Neuronal stem cell (in vitro differentiated cells): ENCODE measurements at regions not wholly inside any gene's neighbourhood (a gene's known extent, or its start where the extent isn't known, plus 50 kb on each side); places are given as distances from the start of the nearest gene placed in this dataset.

ENCODE experiments used
- DNase-seq: peaks from one replicate; pipeline ENCODE4 v3.0.0-alpha.2; 2013; ENCODE audit warnings: low spot score
- H2AFZ ChIP-seq: one replicate; pipeline ENCODE4 v1.6.1; 2013; ENCODE audit warnings: mild to moderate bottlenecking, low read length, inconsistent platforms
- H2AK5ac ChIP-seq: 2 replicates; pipeline ENCODE4 v1.6.1; 2013; ENCODE audit warnings: low read depth, mild to moderate bottlenecking, inconsistent platforms, low read length, moderate library complexity, mixed read lengths
- H2BK120ac ChIP-seq: 2 replicates; pipeline ENCODE4 v1.6.1; 2013; ENCODE audit warnings: low read depth, mild to moderate bottlenecking, inconsistent platforms, low read length, moderate library complexity, mixed read lengths
- H2BK12ac ChIP-seq: one replicate; pipeline ENCODE4 v1.6.1; 2013; ENCODE audit warnings: low read length, inconsistent platforms
- H2BK15ac ChIP-seq: 2 replicates; pipeline ENCODE4 v1.6.1; 2013; ENCODE audit warnings: mild to moderate bottlenecking, low read length, inconsistent platforms, mixed read lengths
- H2BK5ac ChIP-seq: one replicate; pipeline ENCODE4 v1.6.1; 2013; ENCODE audit warnings: inconsistent platforms, mild to moderate bottlenecking, low read length, moderate library complexity
- H3K14ac ChIP-seq: one replicate; pipeline ENCODE4 v1.6.1; 2013; ENCODE audit warnings: low read length, inconsistent platforms
- H3K18ac ChIP-seq: 2 replicates; pipeline ENCODE4 v1.6.1; 2013; ENCODE audit warnings: low read length, inconsistent platforms
- H3K23ac ChIP-seq: 2 replicates; pipeline ENCODE4 v1.6.1; 2013; ENCODE audit warnings: low read depth, mild to moderate bottlenecking, mixed read lengths, low read length, inconsistent platforms; ENCODE audit not compliant: poor library complexity
- H3K27ac ChIP-seq: replicated peaks from 3 replicates; pipeline ENCODE4 v1.5.1; 2013; ENCODE audit warnings: low read length, inconsistent platforms
- H3K27me3 ChIP-seq, 3 experiments: 2 replicates each; pipeline ENCODE4 v1.6.1; 2013; ENCODE audit warnings: low read length in 3 of 3, mild to moderate bottlenecking in 2 of 3, inconsistent platforms in 1 of 3, low read depth in 1 of 3, mixed read lengths in 1 of 3, moderate library complexity in 1 of 3; ENCODE audit not compliant: control insufficient read depth in 3 of 3, insufficient read depth in 3 of 3
- H3K36me3 ChIP-seq, 2 donors: replicated peaks in 1 of 2; 2 replicates each; pipeline ENCODE4 v1.6.1; 2013; ENCODE audit warnings: low read length in 2 of 2; ENCODE audit not compliant: control insufficient read depth in 2 of 2, insufficient read depth in 2 of 2
- H3K4ac ChIP-seq: 2 replicates; pipeline ENCODE4 v1.6.1; 2013; ENCODE audit warnings: inconsistent platforms, mild to moderate bottlenecking, low read length, moderate library complexity
- H3K4me1 ChIP-seq, 2 donors: 1 replicate in 1 of 2; 2 replicates in 1 of 2; pipeline ENCODE4 v1.6.1; 2013; ENCODE audit warnings: low read length in 2 of 2, low read depth in 1 of 2; ENCODE audit not compliant: control insufficient read depth in 2 of 2, insufficient read depth in 1 of 2
- H3K4me2 ChIP-seq: one replicate; pipeline ENCODE4 v1.6.1; 2013; ENCODE audit warnings: mild to moderate bottlenecking, low read length, inconsistent platforms; ENCODE audit not compliant: insufficient read depth, poor library complexity, severe bottlenecking
- H3K4me3 ChIP-seq, 2 donors: 2 replicates each; pipeline ENCODE4 v1.5.1; 2013; ENCODE audit warnings: low read length in 2 of 2, mild to moderate bottlenecking in 2 of 2, inconsistent platforms in 1 of 2, moderate library complexity in 1 of 2
- H3K79me1 ChIP-seq: one replicate; pipeline ENCODE4 v1.6.1; 2013; ENCODE audit warnings: low read depth, mild to moderate bottlenecking, inconsistent platforms, low read length, moderate library complexity
- H3K9ac ChIP-seq: one replicate; pipeline ENCODE4 v1.6.1; 2013; ENCODE audit warnings: mild to moderate bottlenecking, low read depth, low read length, inconsistent platforms; ENCODE audit not compliant: poor library complexity
- H3K9me3 ChIP-seq, 2 donors: replicated peaks in 1 of 2; 2 replicates each; pipeline versions ENCODE3 to v1.6.1; 2013; ENCODE audit warnings: low read length in 2 of 2, mild to moderate bottlenecking in 2 of 2, inconsistent platforms in 1 of 2, low read depth in 1 of 2, mixed read lengths in 1 of 2, moderate library complexity in 1 of 2; ENCODE audit not compliant: control insufficient read depth in 2 of 2, insufficient read depth in 1 of 2
- H4K8ac ChIP-seq: one replicate; pipeline ENCODE4 v1.6.1; 2013; ENCODE audit warnings: low read depth, mild to moderate bottlenecking, inconsistent platforms, low read length, moderate library complexity
- H4K91ac ChIP-seq: one replicate; pipeline ENCODE4 v1.6.1; 2013; ENCODE audit warnings: low read length, low read depth, mild to moderate bottlenecking, inconsistent platforms; ENCODE audit not compliant: poor library complexity
- WGBS, 2 donors: extraction: QIAGEN DNeasy Blood & Tissue Kit; methylation state at CpG; one replicate each; pipeline ENCODE4 v1.1.7; 2013; ENCODE audit warnings: missing lambda C conversion rate in 2 of 2, mixed read lengths in 1 of 2; ENCODE audit not compliant: insufficient read length in 2 of 2, insufficient replicate concordance in 1 of 2; ENCODE audit errors: extremely low coverage in 2 of 2; 5-methylcytosine and 5-hydroxymethylcytosine counted together

DNA sequence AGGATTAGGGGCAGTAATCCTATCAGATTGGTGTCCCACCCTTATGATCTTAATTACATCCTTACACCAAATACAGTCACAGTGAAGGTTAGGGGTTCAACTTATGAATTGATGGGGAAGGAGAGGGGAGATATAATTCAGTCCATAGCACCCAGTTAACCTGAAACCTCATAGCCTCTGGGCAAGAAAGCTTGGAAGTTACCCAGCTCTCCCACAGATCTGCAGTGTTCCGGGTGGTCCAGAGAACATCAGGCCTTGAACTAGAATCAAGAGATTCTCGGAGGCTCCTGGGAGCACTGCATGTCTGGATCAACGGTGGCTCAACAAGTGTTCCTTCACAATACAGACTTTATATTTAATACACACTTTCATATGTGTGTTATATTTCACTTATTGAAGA is 392.6 kb upstream of the MARCKS start:
- H3K9ac ChIP-seq: no peak overlapping the region
- no peak overlapping the region for H2BK15ac ChIP-seq
- H2BK5ac ChIP-seq: no peak overlapping the region
- no peaks in the 10 kb centered on the region for H3K27me3 ChIP-seq
- H3K36me3 ChIP-seq: no peaks in the 10 kb centered on the region
- H3K4me2 ChIP-seq: no peak overlapping the region
- no peak overlapping the region for H3K27ac ChIP-seq
- H2BK120ac ChIP-seq: no peak overlapping the region
- H2BK12ac ChIP-seq: no peak overlapping the region
- DNase-seq: no peak
- no peak overlapping the region for H3K18ac ChIP-seq
- no peak overlapping the region for H2AFZ ChIP-seq
- no peaks in the 10 kb centered on the region for H3K79me1 ChIP-seq
- H3K9me3 ChIP-seq: no peaks in the 10 kb centered on the region
- no peak overlapping the region for H2AK5ac ChIP-seq
- no CpG with 5 or more reads among the region's 3 CpGs for WGBS, 2 donors
- H4K91ac ChIP-seq: no peak overlapping the region
- H3K4me3 ChIP-seq: no peak overlapping the region
- no peaks in the 10 kb centered on the region for H3K4me1 ChIP-seq
- H4K8ac ChIP-seq: no peak overlapping the region
- H3K4ac ChIP-seq: no peak overlapping the region
- no peak overlapping the region for H3K14ac ChIP-seq
- H3K23ac ChIP-seq: no peak overlapping the region

DNA sequence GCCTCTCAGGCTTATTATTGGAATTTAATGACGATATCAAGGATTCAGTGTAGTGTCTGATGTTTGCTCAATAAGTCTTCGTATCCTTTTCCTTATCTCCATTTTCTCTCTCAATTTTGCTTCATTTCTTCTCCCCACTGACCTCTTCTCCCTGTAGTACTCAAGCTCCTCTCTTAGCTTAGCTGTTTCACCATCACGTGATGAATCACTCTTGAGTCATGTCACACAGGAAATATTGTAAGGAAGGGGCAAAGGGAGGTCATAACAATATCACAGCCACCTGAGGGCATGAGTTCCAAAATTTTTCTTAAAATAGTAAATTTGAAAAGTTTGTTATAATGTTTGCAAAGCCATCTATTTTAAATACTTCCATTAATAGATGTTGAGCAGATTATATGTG is 392.2 kb upstream of the MARCKS start:
- DNase-seq: no peak
- Histone ChIP-seq H3K9ac (no peak overlapping the region), H2BK5ac (no peak overlapping the region), H3K4me3 (no peak overlapping the region), H3K36me3 (no peaks in the 10 kb centered on the region), H3K14ac (no peak overlapping the region), H2AK5ac (no peak overlapping the region), H3K4me1 (no peaks in the 10 kb centered on the region), H4K8ac (no peak overlapping the region), H2AFZ (no peak overlapping the region), H3K79me1 (no peaks in the 10 kb centered on the region), H3K9me3 (no peaks in the 10 kb centered on the region), H3K4me2 (no peak overlapping the region), H4K91ac (no peak overlapping the region), H3K18ac (no peak overlapping the region), H2BK12ac (no peak overlapping the region), H2BK15ac (no peak overlapping the region), H3K23ac (no peak overlapping the region), H3K4ac (no peak overlapping the region), H2BK120ac (no peak overlapping the region), H3K27me3 (no peaks in the 10 kb centered on the region), H3K27ac (no peak overlapping the region)
- no CpG with 5 or more reads among the region's 3 CpGs for WGBS, 2 donors

DNA sequence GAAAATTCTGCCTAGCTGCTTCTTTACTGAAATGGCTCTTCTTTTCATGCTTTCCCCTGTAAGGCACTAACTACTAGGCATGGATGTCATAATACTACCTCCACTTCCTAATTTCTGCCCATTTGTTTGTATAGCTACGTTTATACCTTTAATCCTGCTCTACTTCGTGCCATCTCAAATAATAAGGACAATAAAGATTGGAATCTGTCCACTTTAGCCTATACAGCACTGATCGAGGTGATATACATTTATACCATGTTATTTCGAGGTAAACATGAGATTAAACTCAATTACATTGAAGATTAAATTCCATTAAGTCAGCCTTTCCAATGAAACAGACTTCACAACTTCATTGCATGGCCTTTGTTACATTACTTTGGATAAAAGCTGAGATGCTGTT is 390.6 kb upstream of the MARCKS start:
- Histone ChIP-seq H2BK120ac (no peak overlapping the region), H3K4me1 (no peaks in the 10 kb centered on the region), H3K79me1 (no peaks in the 10 kb centered on the region), H3K27ac (no peak overlapping the region), H4K8ac (no peak overlapping the region), H3K36me3 (no peaks in the 10 kb centered on the region), H3K4me3 (no peak overlapping the region), H3K14ac (no peak overlapping the region), H2BK15ac (no peak overlapping the region), H3K27me3 (no peaks in the 10 kb centered on the region), H2BK12ac (no peak overlapping the region), H3K18ac (no peak overlapping the region), H3K9me3 (no peaks in the 10 kb centered on the region), H3K4ac (no peak overlapping the region), H3K9ac (no peak overlapping the region), H3K23ac (no peak overlapping the region), H3K4me2 (no peak overlapping the region), H2AK5ac (no peak overlapping the region), H4K91ac (no peak overlapping the region), H2BK5ac (no peak overlapping the region), H2AFZ (no peak overlapping the region)
- no CpG with 5 or more reads among the region's 4 CpGs for WGBS, 2 donors
- no peak for DNase-seq

DNA sequence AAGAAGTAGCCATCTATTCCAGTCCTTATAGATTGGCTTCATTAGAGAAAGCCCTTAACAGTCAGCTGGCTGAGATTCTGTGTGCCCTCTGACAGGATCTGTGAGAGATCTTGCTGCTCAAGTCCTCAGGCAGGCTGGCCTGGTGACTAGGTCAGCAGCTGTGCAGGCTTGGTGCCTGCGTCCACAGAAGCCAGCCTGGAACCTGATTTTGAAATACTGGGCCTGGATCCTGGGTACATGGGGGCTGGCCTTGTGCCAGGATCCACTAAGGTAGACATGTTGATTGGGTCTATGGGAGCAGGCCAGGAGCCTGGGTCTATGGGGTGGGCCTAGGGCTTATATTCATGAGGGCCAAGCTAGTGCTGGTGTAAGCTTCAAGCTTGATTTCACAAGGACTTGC is 381.8 kb upstream of the MARCKS start:
- Histone ChIP-seq H2BK15ac (no peak overlapping the region), H4K8ac (no peak overlapping the region), H3K18ac (peak overlapping the region; percentile 71), H2BK12ac (no peak overlapping the region), H3K9me3 (peaks cover 0 to 8% of the 10 kb centered on the region in 2 donors), H3K4me1 (peaks cover 0 to 4% of the 10 kb centered on the region in 2 donors), H3K14ac (peak overlapping the region; percentile 2), H3K4me3 (no peak overlapping the region), H2AK5ac (peak overlapping the region; percentile 40), H3K27ac (no peak overlapping the region), H2AFZ (no peak overlapping the region), H2BK120ac (no peak overlapping the region), H3K27me3 (no peaks in the 10 kb centered on the region), H3K9ac (no peak overlapping the region), H3K79me1 (no peaks in the 10 kb centered on the region), H3K4me2 (no peak overlapping the region), H2BK5ac (no peak overlapping the region), H4K91ac (no peak overlapping the region), H3K4ac (peak overlapping the region; percentile 23), H3K36me3 (no peaks in the 10 kb centered on the region), H3K23ac (no peak overlapping the region)
- no CpG with 5 or more reads among the region's 1 CpG for WGBS, 2 donors
- no peak for DNase-seq
